ENCODE measurements at regions not wholly inside any gene's neighbourhood (a gene's known extent, or its start where the extent isn't known, plus 50 kb on each side); places are given as distances from the start of the nearest gene placed in this dataset.
"Not testable (repeated sequence)": the region's sequence is repeated elsewhere in the genome, so short reads cannot be mapped to it uniquely, and the experiment has no call there.

GRCh38 chr1:229006121-229006870, 264.6 kb upstream of the RAB4A start:
- H3K27ac ChIP-seq (ENCODE audit: low read length, poor library complexity, severe bottlenecking) = no peak overlapping the region
- H3K4me2 ChIP-seq (ENCODE audit: low read length, poor library complexity, severe bottlenecking) = no peak overlapping the region
- H3K9ac ChIP-seq (ENCODE audit: low read length) = no peak overlapping the region
- H3K18ac ChIP-seq (ENCODE audit: low read depth in 1 of 2, low read length in 2 of 2) = no peak overlapping the region
- peaks cover 2% of the 10 kb centered on the region for H3K4me1 ChIP-seq (ENCODE audit: control insufficient read depth, insufficient read depth, low read depth, low read length)
- H2AFZ ChIP-seq (ENCODE audit: low read depth, low read length) = no peak overlapping the region
- H3K9me3 ChIP-seq (ENCODE audit: control insufficient read depth, low read length) = no peaks in the 10 kb centered on the region
- no peak overlapping the region for H3K14ac ChIP-seq (ENCODE audit: low read length in 2 of 2)
- no peak for DNase-seq
- no peak overlapping the region for H2BK5ac ChIP-seq (ENCODE audit: low read depth, low read length, poor library complexity, severe bottlenecking)
- no peak overlapping the region for H2BK120ac ChIP-seq (ENCODE audit: low read depth, low read length)
- H3K79me1 ChIP-seq (replicated peaks; ENCODE audit: low read length, poor library complexity, severe bottlenecking) = no peaks in the 10 kb centered on the region
- no peak overlapping the region for H3K4me3 ChIP-seq (ENCODE audit: insufficient read depth in 1 of 2, low read depth in 1 of 2, low read length in 2 of 2)
- peak overlapping the region; percentile 19 for H2BK15ac ChIP-seq (ENCODE audit: low read depth, poor library complexity, severe bottlenecking)
- H2AK5ac ChIP-seq (ENCODE audit: low read length, severe bottlenecking) = no peak overlapping the region
- H4K8ac ChIP-seq (ENCODE audit: low read length) = peak overlapping the region; percentile 36
- H3K4ac ChIP-seq (ENCODE audit: low read depth in 1 of 2, low read length in 2 of 2) = no peak overlapping the region
- no peaks in the 10 kb centered on the region for H3K36me3 ChIP-seq (ENCODE audit: control insufficient read depth in 1 of 2, insufficient read depth in 2 of 2, low read depth in 1 of 2, low read length in 2 of 2)
- no peak overlapping the region for H2BK12ac ChIP-seq (ENCODE audit: low read length in 2 of 2)
- no peak overlapping the region for H3K23ac ChIP-seq (ENCODE audit: low read length in 2 of 2)
- WGBS = 92% methylated on average over 7 of the region's 12 CpGs
- H4K91ac ChIP-seq (ENCODE audit: low read length) = no peak overlapping the region
- peaks cover 7 to 13% of the 10 kb centered on the region in 2 experiments for H3K27me3 ChIP-seq (ENCODE audit: control insufficient read depth in 1 of 2, insufficient read depth in 1 of 2, low read length in 2 of 2)

- H3K23ac ChIP-seq (ENCODE audit: low read length in 2 of 2) = no peak overlapping the region
- no peak overlapping the region for H3K9ac ChIP-seq (ENCODE audit: low read length)
- H3K27ac ChIP-seq (ENCODE audit: low read length, poor library complexity, severe bottlenecking) = no peak overlapping the region
- H3K4ac ChIP-seq (ENCODE audit: low read depth in 1 of 2, low read length in 2 of 2) = no peak overlapping the region
- no peak overlapping the region for H2AK5ac ChIP-seq (ENCODE audit: low read length, severe bottlenecking)
- H3K14ac ChIP-seq (ENCODE audit: low read length in 2 of 2) = no peak overlapping the region
- H3K18ac ChIP-seq (ENCODE audit: low read depth in 1 of 2, low read length in 2 of 2) = no peak overlapping the region
- no peak for DNase-seq
- H3K79me1 ChIP-seq (replicated peaks; ENCODE audit: low read length, poor library complexity, severe bottlenecking) = no peaks in the 10 kb centered on the region
- H3K27me3 ChIP-seq (ENCODE audit: control insufficient read depth in 1 of 2, insufficient read depth in 1 of 2, low read length in 2 of 2) = peaks cover 7 to 13% of the 10 kb centered on the region in 2 experiments
- H3K36me3 ChIP-seq (ENCODE audit: control insufficient read depth in 1 of 2, insufficient read depth in 2 of 2, low read depth in 1 of 2, low read length in 2 of 2) = no peaks in the 10 kb centered on the region
- H2AFZ ChIP-seq (ENCODE audit: low read depth, low read length) = no peak overlapping the region
- no peak overlapping the region for H3K4me2 ChIP-seq (ENCODE audit: low read length, poor library complexity, severe bottlenecking)
- H2BK15ac ChIP-seq (ENCODE audit: low read depth, poor library complexity, severe bottlenecking) = peak overlapping the region; percentile 57
- peak overlapping the region; percentile 3 for H4K8ac ChIP-seq (ENCODE audit: low read length)
- no peaks in the 10 kb centered on the region for H3K9me3 ChIP-seq (ENCODE audit: control insufficient read depth, low read length)
- no peak overlapping the region for H2BK12ac ChIP-seq (ENCODE audit: low read length in 2 of 2)
- WGBS = 91% methylated on average over 7 of the region's 7 CpGs
- H2BK120ac ChIP-seq (ENCODE audit: low read depth, low read length) = no peak overlapping the region
- H4K91ac ChIP-seq (ENCODE audit: low read length) = no peak overlapping the region
- no peak overlapping the region for H3K4me3 ChIP-seq (ENCODE audit: insufficient read depth in 1 of 2, low read depth in 1 of 2, low read length in 2 of 2)
- no peak overlapping the region for H2BK5ac ChIP-seq (ENCODE audit: low read depth, low read length, poor library complexity, severe bottlenecking)
- H3K4me1 ChIP-seq (ENCODE audit: control insufficient read depth, insufficient read depth, low read depth, low read length) = peaks cover 2% of the 10 kb centered on the region
Measured at GRCh38 chr1:229007167-229007566, 263.7 kb upstream of the RAB4A start.

- Histone ChIP-seq H3K4me2 (ENCODE audit: low read length, poor library complexity, severe bottlenecking) (no peak overlapping the region), H3K4ac (ENCODE audit: low read depth in 1 of 2, low read length in 2 of 2) (no peak overlapping the region), H2AFZ (ENCODE audit: low read depth, low read length) (no peak overlapping the region), H3K23ac (ENCODE audit: low read length in 2 of 2) (no peak overlapping the region), H2AK5ac (ENCODE audit: low read length, severe bottlenecking) (no peak overlapping the region), H3K4me3 (ENCODE audit: insufficient read depth in 1 of 2, low read depth in 1 of 2, low read length in 2 of 2) (no peak overlapping the region), H4K91ac (ENCODE audit: low read length) (no peak overlapping the region), H3K27me3 (ENCODE audit: control insufficient read depth in 1 of 2, insufficient read depth in 1 of 2, low read length in 2 of 2) (peaks cover 7 to 13% of the 10 kb centered on the region in 2 experiments), H4K8ac (ENCODE audit: low read length) (no peak overlapping the region), H3K36me3 (ENCODE audit: control insufficient read depth in 1 of 2, insufficient read depth in 2 of 2, low read depth in 1 of 2, low read length in 2 of 2) (no peaks in the 10 kb centered on the region), H2BK120ac (ENCODE audit: low read depth, low read length) (no peak overlapping the region), H3K79me1 (replicated peaks; ENCODE audit: low read length, poor library complexity, severe bottlenecking) (no peaks in the 10 kb centered on the region), H3K9ac (ENCODE audit: low read length) (no peak overlapping the region), H2BK15ac (ENCODE audit: low read depth, poor library complexity, severe bottlenecking) (no peak overlapping the region), H3K4me1 (ENCODE audit: control insufficient read depth, insufficient read depth, low read depth, low read length) (peaks cover 2% of the 10 kb centered on the region), H3K14ac (ENCODE audit: low read length in 2 of 2) (peak overlapping the region in 1 of 2 experiments; percentile 18), H3K9me3 (ENCODE audit: control insufficient read depth, low read length) (no peaks in the 10 kb centered on the region), H3K27ac (ENCODE audit: low read length, poor library complexity, severe bottlenecking) (no peak overlapping the region), H2BK5ac (ENCODE audit: low read depth, low read length, poor library complexity, severe bottlenecking) (no peak overlapping the region), H3K18ac (ENCODE audit: low read depth in 1 of 2, low read length in 2 of 2) (no peak overlapping the region), H2BK12ac (ENCODE audit: low read length in 2 of 2) (no peak overlapping the region)
- 98% methylated on average over 9 of the region's 9 CpGs for WGBS
- DNase-seq = no peak
Measured at GRCh38 chr1:229007701-229008100, 263.2 kb upstream of the RAB4A start.

- H4K91ac ChIP-seq (ENCODE audit: low read length) = not testable (repeated sequence)
Measured at GRCh38 chr1:229008347-229008746, 262.6 kb upstream of the RAB4A start.

More at GRCh38 chr1:229008347-229008746, 262.6 kb upstream of the RAB4A start:
- DNase-seq; H3K36me3 ChIP-seq (ENCODE audit: control insufficient read depth in 1 of 2, insufficient read depth in 2 of 2, low read depth in 1 of 2, low read length in 2 of 2); H3K27ac ChIP-seq (ENCODE audit: low read length, poor library complexity, severe bottlenecking); H4K8ac ChIP-seq (ENCODE audit: low read length); H3K18ac ChIP-seq (ENCODE audit: low read depth in 1 of 2, low read length in 2 of 2); H3K4ac ChIP-seq (ENCODE audit: low read depth in 1 of 2, low read length in 2 of 2); H2AFZ ChIP-seq (ENCODE audit: low read depth, low read length); H3K9ac ChIP-seq (ENCODE audit: low read length); H2BK120ac ChIP-seq (ENCODE audit: low read depth, low read length); H2BK12ac ChIP-seq (ENCODE audit: low read length in 2 of 2); H3K14ac ChIP-seq (ENCODE audit: low read length in 2 of 2); H3K23ac ChIP-seq (ENCODE audit: low read length in 2 of 2); H3K4me3 ChIP-seq (ENCODE audit: insufficient read depth in 1 of 2, low read depth in 1 of 2, low read length in 2 of 2); H2AK5ac ChIP-seq (ENCODE audit: low read length, severe bottlenecking); H2BK15ac ChIP-seq (ENCODE audit: low read depth, poor library complexity, severe bottlenecking); H3K4me1 ChIP-seq (ENCODE audit: control insufficient read depth, insufficient read depth, low read depth, low read length); H2BK5ac ChIP-seq (ENCODE audit: low read depth, low read length, poor library complexity, severe bottlenecking); H3K9me3 ChIP-seq (ENCODE audit: control insufficient read depth, low read length); H3K4me2 ChIP-seq (ENCODE audit: low read length, poor library complexity, severe bottlenecking); H3K79me1 ChIP-seq (replicated peaks; ENCODE audit: low read length, poor library complexity, severe bottlenecking): not testable (repeated sequence)
- H3K27me3 ChIP-seq (ENCODE audit: control insufficient read depth in 1 of 2, insufficient read depth in 1 of 2, low read length in 2 of 2) = peaks cover 7 to 13% of the 10 kb centered on the region in 2 experiments
- 95% methylated on average over 5 of the region's 5 CpGs for WGBS
